Smooth muscle cell (in vitro differentiated cells): ENCODE measurements at regions not wholly inside any gene's neighbourhood (a gene's known extent, or its start where the extent isn't known, plus 50 kb on each side); places are given as distances from the start of the nearest gene placed in this dataset.

Source experiments
- DNase-seq: peaks from one replicate; lab custom pipeline; 2025; ENCODE audit not compliant: unreplicated experiment; lab: John Stamatoyannopoulos, UW
- H2AFZ ChIP-seq: fragments of 200-600 bp; sonication (generic); 2 replicates; pipeline ENCODE4 v1.6.0; 2016; ENCODE audit warnings: antibody characterized with exemption, low read depth, mild to moderate bottlenecking
- H3F3A ChIP-seq: fragments of 200-600 bp; sonication (generic); 2 replicates; pipeline ENCODE4 v1.6.0; 2017; ENCODE audit warnings: antibody characterized with exemption, low read depth
- H3K27ac ChIP-seq: fragments of 200-600 bp; sonication (generic); 2 replicates; pipeline ENCODE4 v1.5.1; 2016; ENCODE audit warnings: low read depth, mild to moderate bottlenecking
- H3K27me3 ChIP-seq: fragments of 200-600 bp; sonication (generic); 2 replicates; pipeline ENCODE4 v1.6.1; 2016; ENCODE audit warnings: low read depth, mild to moderate bottlenecking
- H3K36me3 ChIP-seq: fragments of 200-600 bp; sonication (generic); 2 replicates; pipeline ENCODE4 v1.5.1; 2016; ENCODE audit warnings: low read depth
- H3K4me1 ChIP-seq: fragments of 200-600 bp; sonication (generic); 2 replicates; pipeline ENCODE4 v1.5.1; 2016; ENCODE audit warnings: low read depth
- H3K4me2 ChIP-seq: fragments of 200-600 bp; sonication (generic); 2 replicates; pipeline ENCODE4 v1.6.0; 2016; ENCODE audit warnings: mild to moderate bottlenecking
- H3K4me3 ChIP-seq: fragments of 200-600 bp; sonication (generic); 2 replicates; pipeline ENCODE4 v1.5.1; 2016; ENCODE audit warnings: mild to moderate bottlenecking
- H3K79me2 ChIP-seq: fragments of 200-600 bp; sonication (generic); 2 replicates; pipeline ENCODE4 v1.6.0; 2016; ENCODE audit warnings: low read depth, mild to moderate bottlenecking
- H3K9ac ChIP-seq: fragments of 200-600 bp; sonication (generic); 2 replicates; pipeline ENCODE4 v1.6.0; 2016; ENCODE audit warnings: low read depth
- H3K9me3 ChIP-seq: fragments of 200-600 bp; sonication (generic); replicated peaks from 2 replicates; pipeline ENCODE4 v1.5.1; 2016; ENCODE audit warnings: low read depth
- H4K20me1 ChIP-seq: fragments of 200-600 bp; sonication (generic); 2 replicates; pipeline ENCODE4 v1.6.0; 2016; ENCODE audit warnings: low read depth
- WGBS: methylation state at CpG from one replicate; pipeline ENCODE4 v1.1.7; 2016; ENCODE audit warnings: low lambda C conversion rate; 5-methylcytosine and 5-hydroxymethylcytosine counted together
- TF ChIP-seq, protein P1 (sequence below): fragments of 200-600 bp; sonication (generic); IDR thresholded peaks from 2 replicates; pipeline ENCODE4 v1.5.1; 2017; ENCODE audit warnings: borderline replicate concordance, mild to moderate bottlenecking, antibody characterized with exemption; ENCODE audit not compliant: insufficient read depth, poor library complexity, severe bottlenecking

DNA sequence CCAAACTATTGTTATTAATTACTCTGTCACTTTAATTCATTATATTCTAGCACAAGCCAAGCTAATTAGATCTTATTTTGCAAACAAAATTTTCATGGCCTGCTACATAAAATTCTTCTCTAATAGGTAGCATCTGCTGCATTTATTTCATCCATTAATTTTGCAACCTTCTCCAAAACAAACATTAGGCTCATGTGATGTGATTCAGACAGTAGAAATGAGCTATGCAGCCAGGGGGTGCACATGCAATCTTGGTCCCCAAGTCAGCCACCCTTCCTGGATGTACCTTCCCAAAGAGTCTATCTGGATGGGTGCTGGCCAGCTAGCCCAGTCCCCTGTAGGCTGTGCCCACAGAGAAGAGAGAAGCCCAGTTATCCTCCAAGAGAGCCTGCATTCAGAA is 242.1 kb upstream of the OSR1 start:
- no peak overlapping the region for H2AFZ ChIP-seq
- H3K4me1 ChIP-seq = no peaks in the 10 kb centered on the region
- no peaks in the 10 kb centered on the region for H3K9me3 ChIP-seq
- no peaks in the 10 kb centered on the region for H3K36me3 ChIP-seq
- H3K4me3 ChIP-seq = no peak overlapping the region
- DNase-seq = no peak
- no peak overlapping the region for H3K4me2 ChIP-seq
- H3K79me2 ChIP-seq = no peaks in the 10 kb centered on the region
- H3K27me3 ChIP-seq = peaks cover 16% of the 10 kb centered on the region
- no peak overlapping the region for H3K27ac ChIP-seq
- no peak overlapping the region for H3K9ac ChIP-seq
- TF ChIP-seq, protein P1, sequence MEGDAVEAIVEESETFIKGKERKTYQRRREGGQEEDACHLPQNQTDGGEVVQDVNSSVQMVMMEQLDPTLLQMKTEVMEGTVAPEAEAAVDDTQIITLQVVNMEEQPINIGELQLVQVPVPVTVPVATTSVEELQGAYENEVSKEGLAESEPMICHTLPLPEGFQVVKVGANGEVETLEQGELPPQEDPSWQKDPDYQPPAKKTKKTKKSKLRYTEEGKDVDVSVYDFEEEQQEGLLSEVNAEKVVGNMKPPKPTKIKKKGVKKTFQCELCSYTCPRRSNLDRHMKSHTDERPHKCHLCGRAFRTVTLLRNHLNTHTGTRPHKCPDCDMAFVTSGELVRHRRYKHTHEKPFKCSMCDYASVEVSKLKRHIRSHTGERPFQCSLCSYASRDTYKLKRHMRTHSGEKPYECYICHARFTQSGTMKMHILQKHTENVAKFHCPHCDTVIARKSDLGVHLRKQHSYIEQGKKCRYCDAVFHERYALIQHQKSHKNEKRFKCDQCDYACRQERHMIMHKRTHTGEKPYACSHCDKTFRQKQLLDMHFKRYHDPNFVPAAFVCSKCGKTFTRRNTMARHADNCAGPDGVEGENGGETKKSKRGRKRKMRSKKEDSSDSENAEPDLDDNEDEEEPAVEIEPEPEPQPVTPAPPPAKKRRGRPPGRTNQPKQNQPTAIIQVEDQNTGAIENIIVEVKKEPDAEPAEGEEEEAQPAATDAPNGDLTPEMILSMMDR = no peak
- no peaks in the 10 kb centered on the region for H4K20me1 ChIP-seq
- no peaks in the 10 kb centered on the region for H3F3A ChIP-seq

DNA sequence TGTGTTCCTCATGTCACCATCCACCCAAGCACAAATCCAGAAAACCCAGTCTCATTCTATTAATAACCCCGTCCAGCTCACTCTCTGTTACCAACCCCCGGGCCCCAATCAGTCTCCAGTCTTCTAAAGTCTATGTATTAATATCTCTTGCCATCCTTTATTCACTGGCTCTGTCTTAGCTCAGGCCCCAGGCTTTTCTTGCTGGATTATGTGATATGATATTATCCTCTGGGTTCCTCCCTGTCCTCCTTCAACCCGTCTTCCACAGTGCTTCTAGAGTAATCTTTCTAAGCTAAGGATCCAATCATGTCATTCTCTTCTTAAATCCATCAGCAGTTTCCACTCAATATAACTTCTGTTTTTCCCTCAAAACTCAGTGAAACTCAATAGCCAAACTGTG is 240.5 kb upstream of the OSR1 start:
- TF ChIP-seq, protein P1 = no peak
- H3K27me3 ChIP-seq = peaks cover 19% of the 10 kb centered on the region
- no peak for DNase-seq
- no peaks in the 10 kb centered on the region for H3F3A ChIP-seq
- H3K27ac ChIP-seq = no peak overlapping the region
- WGBS = 66% methylated on average over 3 of the region's 3 CpGs
- H3K9me3 ChIP-seq = no peaks in the 10 kb centered on the region
- H3K4me1 ChIP-seq = no peaks in the 10 kb centered on the region
- H3K79me2 ChIP-seq = no peaks in the 10 kb centered on the region
- H2AFZ ChIP-seq = no peak overlapping the region
- no peaks in the 10 kb centered on the region for H3K36me3 ChIP-seq
- no peak overlapping the region for H3K4me3 ChIP-seq
- H3K4me2 ChIP-seq = no peak overlapping the region
- H3K9ac ChIP-seq = no peak overlapping the region
- H4K20me1 ChIP-seq = no peaks in the 10 kb centered on the region

DNA sequence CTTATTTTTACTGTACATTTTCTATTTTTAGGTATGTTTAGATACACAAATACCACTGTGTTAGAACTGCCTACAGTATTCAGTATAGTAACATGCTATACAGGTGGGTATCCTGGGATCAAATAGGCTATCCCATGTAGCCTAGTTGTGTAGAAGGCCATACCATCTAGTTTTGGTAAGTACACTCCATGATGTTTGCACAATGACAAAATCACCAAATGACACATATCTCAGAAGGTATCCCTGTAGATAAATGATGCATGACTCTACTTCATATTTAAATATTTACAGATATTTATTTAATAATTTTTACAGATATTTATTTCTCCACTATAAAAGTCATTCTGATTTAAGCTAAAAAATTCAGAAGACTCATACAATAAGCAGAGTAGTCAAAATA is 233.8 kb upstream of the OSR1 start:
- Histone ChIP-seq H3K4me2 (no peak overlapping the region), H3K27me3 (peaks cover 14% of the 10 kb centered on the region)
- no peak for DNase-seq

DNA sequence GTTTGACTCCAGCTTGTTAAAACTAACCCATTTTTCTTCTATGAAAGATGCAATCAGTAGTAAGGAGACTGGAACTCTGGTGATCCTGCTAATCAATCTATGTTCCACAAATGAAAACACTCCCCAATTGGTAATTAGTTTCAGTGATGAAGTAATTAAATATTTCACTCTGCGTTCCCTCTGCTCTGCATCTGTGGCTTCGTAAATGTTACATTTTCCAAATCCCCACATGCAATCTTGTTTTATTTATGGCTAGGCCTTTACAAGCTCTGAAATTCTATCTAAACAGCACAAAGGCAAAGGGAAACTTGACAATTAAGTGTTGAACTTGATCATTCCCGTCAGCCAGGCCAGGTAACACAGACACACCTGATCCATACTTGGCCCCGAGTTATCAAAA is 231.4 kb upstream of the OSR1 start:
- Histone ChIP-seq H3F3A (no peaks in the 10 kb centered on the region), H2AFZ (no peak overlapping the region), H3K4me3 (no peak overlapping the region), H4K20me1 (no peaks in the 10 kb centered on the region), H3K27ac (no peak overlapping the region), H3K9me3 (peaks cover 3% of the 10 kb centered on the region), H3K27me3 (peaks cover 6% of the 10 kb centered on the region), H3K36me3 (no peaks in the 10 kb centered on the region), H3K9ac (no peak overlapping the region), H3K4me1 (no peaks in the 10 kb centered on the region), H3K4me2 (no peak overlapping the region), H3K79me2 (no peaks in the 10 kb centered on the region)
- TF ChIP-seq, protein P1 = no peak
- no peak for DNase-seq
- 91% methylated on average over 4 of the region's 4 CpGs for WGBS

More for the DNA sequence above, 233.8 kb upstream of the OSR1 start:
- peaks cover 3% of the 10 kb centered on the region for H3K9me3 ChIP-seq
- H3K9ac ChIP-seq = no peak overlapping the region
- no peaks in the 10 kb centered on the region for H3K36me3 ChIP-seq
- no peaks in the 10 kb centered on the region for H3K4me1 ChIP-seq
- no peaks in the 10 kb centered on the region for H3F3A ChIP-seq
- no peaks in the 10 kb centered on the region for H3K79me2 ChIP-seq
- no peak overlapping the region for H3K4me3 ChIP-seq
- TF ChIP-seq, protein P1 = no peak
- H3K27ac ChIP-seq = no peak overlapping the region
- no peaks in the 10 kb centered on the region for H4K20me1 ChIP-seq
- H2AFZ ChIP-seq = no peak overlapping the region
